ENCODE measurements at regions not wholly inside any gene's neighbourhood (a gene's known extent, or its start where the extent isn't known, plus 50 kb on each side); places are given as distances from the start of the nearest gene placed in this dataset.
"Not testable (repeated sequence)": the region's sequence is repeated elsewhere in the genome, so short reads cannot be mapped to it uniquely, and the experiment has no call there.

- ATAC-seq (ENCODE audit: insufficient read depth, low read depth) (no peak), DNase-seq (no peak)
- TF ChIP-seq EZH2 (IDR thresholded peaks at IDR 0.05; ENCODE audit: borderline replicate concordance, low read depth, low read length, severe bottlenecking) (no peak), CTCF (IDR thresholded peaks at IDR 0.05; ENCODE audit: borderline replicate concordance, extremely low read depth, low read length, poor library complexity, severe bottlenecking) (no peak)
- Histone ChIP-seq H3K4me2 (ENCODE audit: insufficient read depth, low read length) (no peak overlapping the region), H3K9me3 (ENCODE audit: insufficient read depth, low read length, severe bottlenecking) (no peaks in the 10 kb centered on the region), H3K27me3 (ENCODE audit: insufficient read depth, low read length, poor library complexity) (no peaks in the 10 kb centered on the region), H3K36me3 (ENCODE audit: insufficient read depth, low read length) (no peaks in the 10 kb centered on the region), H3K79me2 (ENCODE audit: insufficient read depth, low read length) (no peaks in the 10 kb centered on the region), H3K4me1 (ENCODE audit: insufficient read depth, low read length) (no peaks in the 10 kb centered on the region), H3K9ac (ENCODE audit: low read depth, low read length) (no peak overlapping the region), H3K4me3 (ENCODE audit: low read depth in 1 of 2, low read length in 2 of 2) (no peak overlapping the region), H2AFZ (ENCODE audit: low read depth, low read length) (no peak overlapping the region), H4K20me1 (ENCODE audit: insufficient read depth, low read length) (no peaks in the 10 kb centered on the region), H3K27ac (ENCODE audit: low read length) (no peak overlapping the region)
Measured at GRCh38 chr19:14328406-14328805, 52.8 kb upstream of the ADGRE5 start.

- H3K9me3 ChIP-seq (ENCODE audit: insufficient read depth, low read length, severe bottlenecking); H3K9ac ChIP-seq (ENCODE audit: low read depth, low read length); H3K36me3 ChIP-seq (ENCODE audit: insufficient read depth, low read length); H3K79me2 ChIP-seq (ENCODE audit: insufficient read depth, low read length); H3K4me3 ChIP-seq (ENCODE audit: low read depth in 1 of 2, low read length in 2 of 2); ATAC-seq (ENCODE audit: insufficient read depth, low read depth); H2AFZ ChIP-seq (ENCODE audit: low read depth, low read length); H4K20me1 ChIP-seq (ENCODE audit: insufficient read depth, low read length); H3K4me2 ChIP-seq (ENCODE audit: insufficient read depth, low read length); H3K4me1 ChIP-seq (ENCODE audit: insufficient read depth, low read length); H3K27ac ChIP-seq (ENCODE audit: low read length); DNase-seq; H3K27me3 ChIP-seq (ENCODE audit: insufficient read depth, low read length, poor library complexity): not testable (repeated sequence)
Measured at GRCh38 chr19:14327061-14327460, 54.2 kb upstream of the ADGRE5 start.

- no peaks in the 10 kb centered on the region for H3K27me3 ChIP-seq (ENCODE audit: insufficient read depth, low read length, poor library complexity)
- no peak overlapping the region for H2AFZ ChIP-seq (ENCODE audit: low read depth, low read length)
- DNase-seq (no peak), ATAC-seq (ENCODE audit: insufficient read depth, low read depth) (no peak)
- H4K20me1 ChIP-seq (ENCODE audit: insufficient read depth, low read length) = no peaks in the 10 kb centered on the region
- no peaks in the 10 kb centered on the region for H3K79me2 ChIP-seq (ENCODE audit: insufficient read depth, low read length)
- no peaks in the 10 kb centered on the region for H3K9me3 ChIP-seq (ENCODE audit: insufficient read depth, low read length, severe bottlenecking)
- TF ChIP-seq EZH2 (IDR thresholded peaks at IDR 0.05; ENCODE audit: borderline replicate concordance, low read depth, low read length, severe bottlenecking) (no peak), CTCF (IDR thresholded peaks at IDR 0.05; ENCODE audit: borderline replicate concordance, extremely low read depth, low read length, poor library complexity, severe bottlenecking) (no peak)
- H3K4me2 ChIP-seq (ENCODE audit: insufficient read depth, low read length) = no peak overlapping the region
- H3K4me3 ChIP-seq (ENCODE audit: low read depth in 1 of 2, low read length in 2 of 2) = no peak overlapping the region
- no peak overlapping the region for H3K9ac ChIP-seq (ENCODE audit: low read depth, low read length)
- H3K36me3 ChIP-seq (ENCODE audit: insufficient read depth, low read length) = no peaks in the 10 kb centered on the region
- H3K4me1 ChIP-seq (ENCODE audit: insufficient read depth, low read length) = no peaks in the 10 kb centered on the region
- H3K27ac ChIP-seq (ENCODE audit: low read length) = no peak overlapping the region
Measured at GRCh38 chr19:14325863-14326262, 55.4 kb upstream of the ADGRE5 start.

- H3K9ac ChIP-seq (ENCODE audit: low read depth, low read length) = no peak overlapping the region
- no peak overlapping the region for H3K4me3 ChIP-seq (ENCODE audit: low read depth in 1 of 2, low read length in 2 of 2)
- no peak overlapping the region for H2AFZ ChIP-seq (ENCODE audit: low read depth, low read length)
- H3K4me1 ChIP-seq (ENCODE audit: insufficient read depth, low read length) = no peaks in the 10 kb centered on the region
- H3K36me3 ChIP-seq (ENCODE audit: insufficient read depth, low read length) = no peaks in the 10 kb centered on the region
- no peak for DNase-seq
- no peaks in the 10 kb centered on the region for H3K79me2 ChIP-seq (ENCODE audit: insufficient read depth, low read length)
- H3K27ac ChIP-seq (ENCODE audit: low read length) = no peak overlapping the region
- H3K9me3 ChIP-seq (ENCODE audit: insufficient read depth, low read length, severe bottlenecking) = no peaks in the 10 kb centered on the region
- H3K27me3 ChIP-seq (ENCODE audit: insufficient read depth, low read length, poor library complexity) = no peaks in the 10 kb centered on the region
- no peaks in the 10 kb centered on the region for H4K20me1 ChIP-seq (ENCODE audit: insufficient read depth, low read length)
- no peak for TF ChIP-seq EZH2 (IDR thresholded peaks at IDR 0.05; ENCODE audit: borderline replicate concordance, low read depth, low read length, severe bottlenecking)
- no peak for TF ChIP-seq CTCF (IDR thresholded peaks at IDR 0.05; ENCODE audit: borderline replicate concordance, extremely low read depth, low read length, poor library complexity, severe bottlenecking)
- H3K4me2 ChIP-seq (ENCODE audit: insufficient read depth, low read length) = no peak overlapping the region
- no peak for ATAC-seq (ENCODE audit: insufficient read depth, low read depth)
Measured at GRCh38 chr19:14325134-14325533, 56.1 kb upstream of the ADGRE5 start.
